ENCODE measurements at regions not wholly inside any gene's neighbourhood (a gene's known extent, or its start where the extent isn't known, plus 50 kb on each side); places are given as distances from the start of the nearest gene placed in this dataset.

- no peaks in the 10 kb centered on the region for H3K79me2 ChIP-seq (ENCODE audit: low read depth)
- H3K4me1 ChIP-seq (replicated peaks; ENCODE audit: insufficient read depth): no peaks in the 10 kb centered on the region
- no peaks in the 10 kb centered on the region for H3K9me2 ChIP-seq (ENCODE audit: insufficient read depth)
- H3K4me2 ChIP-seq: no peak overlapping the region
- no TSS peak for BruUV-seq (replicated peaks)
- no peaks in the 10 kb centered on the region for H3K27me3 ChIP-seq (ENCODE audit: insufficient read depth, low read depth)
- intact Hi-C loops (cut with micrococcal nuclease; ENCODE audit: unreplicated experiment): no loop called here
- ChIA-PET POLR2A (ENCODE audit: unreplicated experiment) (no interaction called here), CTCF (no interaction called here)
- no peaks in the 10 kb centered on the region for H4K20me1 ChIP-seq (ENCODE audit: insufficient read depth)
- no peak overlapping the region for H2AFZ ChIP-seq
- H3K27ac ChIP-seq: no peak overlapping the region
- H3K9me3 ChIP-seq (ENCODE audit: insufficient read depth, low read depth): no peaks in the 10 kb centered on the region
- H3K36me3 ChIP-seq (ENCODE audit: low read depth): no peaks in the 10 kb centered on the region
- no peak for DNase-seq
- H3F3A ChIP-seq (ENCODE audit: insufficient read depth, low read depth): no peaks in the 10 kb centered on the region
- TF ChIP-seq CTCF (conservative IDR thresholded peaks at IDR 0.05) (no peak), EZH2 (IDR thresholded peaks at IDR 0.05; ENCODE audit: low read depth) (no peak)
- H3K4me3 ChIP-seq: no peak overlapping the region
Measured at GRCh38 chr4:18197467-18197866, 175.9 kb upstream of the LCORL start.

DNA sequence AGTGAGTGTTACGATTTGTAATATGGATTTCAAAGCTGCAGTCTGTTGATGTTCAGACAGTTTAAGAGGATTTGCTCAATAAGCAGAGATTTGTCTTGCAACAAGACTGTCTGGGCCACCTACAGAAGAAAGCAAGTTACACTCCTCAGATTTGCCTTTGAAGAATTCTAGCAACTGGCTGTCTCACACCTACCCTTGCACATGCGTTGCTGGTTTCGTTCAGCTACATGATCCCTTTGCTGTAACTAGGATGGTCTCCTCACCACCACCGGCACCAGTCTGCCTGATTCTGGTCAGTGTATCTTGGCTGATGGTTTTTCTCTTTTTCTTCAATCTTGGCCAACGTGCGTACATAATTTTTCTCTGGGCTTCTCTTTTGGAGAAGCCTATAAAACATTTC, 172.7 kb upstream of the LCORL start:
- ChIA-PET CTCF (no interaction called here), POLR2A (ENCODE audit: unreplicated experiment) (no interaction called here)
- H3K27ac ChIP-seq: no peak overlapping the region
- no peak overlapping the region for H2AFZ ChIP-seq
- no peak overlapping the region for H3K4me3 ChIP-seq
- H3K27me3 ChIP-seq (ENCODE audit: insufficient read depth, low read depth): no peaks in the 10 kb centered on the region
- no peak overlapping the region for H3K4me2 ChIP-seq
- H3K36me3 ChIP-seq (ENCODE audit: low read depth): no peaks in the 10 kb centered on the region
- BruUV-seq (replicated peaks): no TSS peak
- intact Hi-C loops (cut with micrococcal nuclease; ENCODE audit: unreplicated experiment): no loop called here
- no peaks in the 10 kb centered on the region for H3K9me3 ChIP-seq (ENCODE audit: insufficient read depth, low read depth)
- DNase-seq: no peak
- TF ChIP-seq CTCF (conservative IDR thresholded peaks at IDR 0.05) (no peak), EZH2 (IDR thresholded peaks at IDR 0.05; ENCODE audit: low read depth) (no peak)
- no peaks in the 10 kb centered on the region for H4K20me1 ChIP-seq (ENCODE audit: insufficient read depth)
- no peaks in the 10 kb centered on the region for H3K9me2 ChIP-seq (ENCODE audit: insufficient read depth)
- no peaks in the 10 kb centered on the region for H3K79me2 ChIP-seq (ENCODE audit: low read depth)
- no peaks in the 10 kb centered on the region for H3F3A ChIP-seq (ENCODE audit: insufficient read depth, low read depth)
- no peaks in the 10 kb centered on the region for H3K4me1 ChIP-seq (replicated peaks; ENCODE audit: insufficient read depth)

DNA sequence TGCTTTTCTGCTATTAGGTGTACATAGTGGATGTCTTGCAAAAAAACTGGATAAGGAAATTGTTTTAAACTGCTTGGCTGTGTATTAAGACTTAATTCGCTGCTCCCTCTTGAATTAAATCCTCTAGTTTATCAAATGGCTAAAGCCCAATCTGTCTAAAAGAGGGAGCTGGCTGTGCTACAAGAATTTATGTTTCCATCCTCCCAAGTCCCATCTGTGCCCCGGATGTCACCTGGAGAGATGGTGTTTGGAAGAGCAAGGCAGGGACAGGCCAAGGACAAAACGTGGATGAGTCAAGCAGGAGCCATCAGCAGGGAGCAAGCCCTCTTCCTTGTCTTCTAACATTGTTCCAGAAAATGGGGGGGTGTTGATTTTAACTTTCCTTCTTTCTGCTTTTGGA, 171.3 kb upstream of the LCORL start:
- no peak overlapping the region for H3K4me3 ChIP-seq
- no peaks in the 10 kb centered on the region for H4K20me1 ChIP-seq (ENCODE audit: insufficient read depth)
- ChIA-PET CTCF (no interaction called here), POLR2A (ENCODE audit: unreplicated experiment) (no interaction called here)
- H2AFZ ChIP-seq: no peak overlapping the region
- no TSS peak for BruUV-seq (replicated peaks)
- H3K27ac ChIP-seq: no peak overlapping the region
- H3K4me2 ChIP-seq: no peak overlapping the region
- H3K79me2 ChIP-seq (ENCODE audit: low read depth): no peaks in the 10 kb centered on the region
- no peaks in the 10 kb centered on the region for H3K4me1 ChIP-seq (replicated peaks; ENCODE audit: insufficient read depth)
- no peaks in the 10 kb centered on the region for H3F3A ChIP-seq (ENCODE audit: insufficient read depth, low read depth)
- intact Hi-C loops (cut with micrococcal nuclease; ENCODE audit: unreplicated experiment): no loop called here
- DNase-seq: no peak
- H3K9me3 ChIP-seq (ENCODE audit: insufficient read depth, low read depth): no peaks in the 10 kb centered on the region
- no peaks in the 10 kb centered on the region for H3K27me3 ChIP-seq (ENCODE audit: insufficient read depth, low read depth)
- H3K9me2 ChIP-seq (ENCODE audit: insufficient read depth): no peaks in the 10 kb centered on the region
- no peaks in the 10 kb centered on the region for H3K36me3 ChIP-seq (ENCODE audit: low read depth)
- no peak for TF ChIP-seq CTCF (conservative IDR thresholded peaks at IDR 0.05)
- TF ChIP-seq EZH2 (IDR thresholded peaks at IDR 0.05; ENCODE audit: low read depth): no peak

Measured in PC-9 (cell line).